Upper lobe of left lung (tissue), 4 donors: ENCODE measurements at regions not wholly inside any gene's neighbourhood (a gene's known extent, or its start where the extent isn't known, plus 50 kb on each side); places are given as distances from the start of the nearest gene placed in this dataset.

Experiments
- CTCF ChIP-seq, 6 experiments: fragments of 450-650 bp in 4 of 6; fragments of 200-600 bp in 2 of 6; sonication (generic) in 2 of 6; IDR thresholded peaks; one replicate each; pipeline ENCODE4 v1.5.1; 2016 to 2019; ENCODE audit warnings: antibody characterized with exemption in 6 of 6
- POLR2AphosphoS5 ChIP-seq, 2 donors: sonication (generic); formaldehyde crosslinking; IDR thresholded peaks; one replicate each; pipeline ENCODE4 v1.5.1; 2017; ENCODE audit warnings: antibody characterized with exemption in 2 of 2

DNA sequence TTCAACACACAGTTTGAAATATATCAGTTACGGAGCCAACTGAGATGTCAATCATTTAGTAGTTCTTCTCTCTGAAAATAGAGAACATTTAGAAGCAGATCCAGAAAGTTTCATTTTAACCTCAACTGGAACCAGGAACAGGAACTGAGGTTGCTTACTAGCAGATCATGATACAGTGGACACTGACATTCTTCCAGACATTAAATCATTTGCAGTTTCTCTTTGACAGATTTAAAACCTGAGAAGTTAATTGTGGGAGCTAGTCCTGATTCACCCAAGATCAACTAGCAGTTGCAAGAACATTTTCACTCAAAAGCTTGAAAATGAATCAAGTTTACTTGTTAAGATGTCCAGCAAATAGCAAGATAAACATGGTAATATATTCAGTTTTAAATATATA lies 135.4 kb downstream of the SLC17A6 start:
- TF ChIP-seq POLR2AphosphoS5 (IDR thresholded peaks at IDR 0.05) (no peak), CTCF (IDR thresholded peaks at IDR 0.05) (no peak)
